ENCODE measurements at regions not wholly inside any gene's neighbourhood (a gene's known extent, or its start where the extent isn't known, plus 50 kb on each side); places are given as distances from the start of the nearest gene placed in this dataset.

- Mint-ChIP-seq H3K9me3 (no peaks in the 10 kb centered on the region), H3K27me3 (ENCODE audit: low read depth) (peaks cover 40% of the 10 kb centered on the region), H3K27ac (ENCODE audit: unreplicated experiment) (no peak overlapping the region), H3K36me3 (ENCODE audit: low read depth) (no peaks in the 10 kb centered on the region), H3K4me3 (no peak overlapping the region), H3K4me1 (peaks cover 7% of the 10 kb centered on the region)
- DNase-seq (ENCODE audit: low read depth, low spot score) = no peak
- no peak for TF ChIP-seq CTCF (conservative IDR thresholded peaks at IDR 0.05)
These were observed 271.7 kb upstream of the ATP10A start for GRCh38 chr15:26134812-26135211.

DNA sequence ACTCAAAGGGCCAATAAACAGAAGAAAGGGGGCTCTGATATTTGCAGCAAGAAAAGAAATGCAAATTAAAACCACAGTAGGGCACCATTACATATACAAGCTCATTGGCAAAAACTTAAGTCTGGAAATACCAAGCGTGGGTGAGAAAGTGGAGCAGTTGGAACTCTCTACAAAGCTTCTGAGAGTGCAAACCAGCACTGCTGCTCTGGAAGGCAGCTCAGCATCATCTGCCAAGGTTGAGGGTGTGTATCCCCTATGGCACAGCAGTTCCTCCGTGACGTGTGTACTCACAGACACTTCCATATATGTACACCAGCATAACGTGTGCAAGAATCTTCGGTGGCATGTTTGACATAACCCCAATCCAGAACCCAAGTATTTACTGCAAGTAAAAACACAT, 271.0 kb upstream of the ATP10A start:
- Mint-ChIP-seq H3K4me1 (peaks cover 7% of the 10 kb centered on the region), H3K27ac (ENCODE audit: unreplicated experiment) (no peak overlapping the region), H3K27me3 (ENCODE audit: low read depth) (peaks cover 38% of the 10 kb centered on the region), H3K4me3 (no peak overlapping the region), H3K36me3 (ENCODE audit: low read depth) (no peaks in the 10 kb centered on the region), H3K9me3 (no peaks in the 10 kb centered on the region)
- DNase-seq (ENCODE audit: low read depth, low spot score) = no peak
- no peak for TF ChIP-seq CTCF (conservative IDR thresholded peaks at IDR 0.05)

GRCh38 chr15:26132811-26133210, 269.7 kb upstream of the ATP10A start:
- no peak for TF ChIP-seq CTCF (conservative IDR thresholded peaks at IDR 0.05)
- Mint-ChIP-seq H3K4me1 (peaks cover 7% of the 10 kb centered on the region), H3K4me3 (no peak overlapping the region), H3K36me3 (ENCODE audit: low read depth) (no peaks in the 10 kb centered on the region), H3K27me3 (ENCODE audit: low read depth) (peaks cover 40% of the 10 kb centered on the region), H3K9me3 (no peaks in the 10 kb centered on the region), H3K27ac (ENCODE audit: unreplicated experiment) (no peak overlapping the region)
- DNase-seq (ENCODE audit: low read depth, low spot score) = no peak

DNA sequence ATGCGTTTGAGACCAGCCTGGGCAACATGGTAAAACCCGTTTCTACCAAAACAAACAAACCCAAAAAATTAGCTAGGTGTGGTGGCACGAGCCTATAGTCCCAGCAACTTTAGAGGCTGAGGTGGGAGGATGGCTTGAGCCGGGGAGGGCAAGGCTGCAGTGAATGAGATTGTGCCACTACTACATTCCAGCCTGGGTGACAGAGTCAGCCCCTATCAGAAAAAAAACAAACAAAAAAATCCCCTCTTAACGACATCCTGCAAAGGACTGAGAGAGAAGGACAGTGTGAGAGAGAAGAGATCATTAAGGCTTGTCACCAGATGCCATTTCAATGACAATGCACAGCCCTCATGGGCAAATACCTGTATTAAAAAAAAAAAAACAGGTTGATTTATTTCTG, 266.7 kb upstream of the ATP10A start:
- H3K4me3 Mint-ChIP-seq = no peak overlapping the region
- H3K9me3 Mint-ChIP-seq = no peaks in the 10 kb centered on the region
- DNase-seq (ENCODE audit: low read depth, low spot score) = no peak
- H3K36me3 Mint-ChIP-seq (ENCODE audit: low read depth) = no peaks in the 10 kb centered on the region
- peaks cover 40% of the 10 kb centered on the region for H3K27me3 Mint-ChIP-seq (ENCODE audit: low read depth)
- H3K4me1 Mint-ChIP-seq = peaks cover 7% of the 10 kb centered on the region
- no peak overlapping the region for H3K27ac Mint-ChIP-seq (ENCODE audit: unreplicated experiment)
- TF ChIP-seq CTCF (conservative IDR thresholded peaks at IDR 0.05) = no peak

DNA sequence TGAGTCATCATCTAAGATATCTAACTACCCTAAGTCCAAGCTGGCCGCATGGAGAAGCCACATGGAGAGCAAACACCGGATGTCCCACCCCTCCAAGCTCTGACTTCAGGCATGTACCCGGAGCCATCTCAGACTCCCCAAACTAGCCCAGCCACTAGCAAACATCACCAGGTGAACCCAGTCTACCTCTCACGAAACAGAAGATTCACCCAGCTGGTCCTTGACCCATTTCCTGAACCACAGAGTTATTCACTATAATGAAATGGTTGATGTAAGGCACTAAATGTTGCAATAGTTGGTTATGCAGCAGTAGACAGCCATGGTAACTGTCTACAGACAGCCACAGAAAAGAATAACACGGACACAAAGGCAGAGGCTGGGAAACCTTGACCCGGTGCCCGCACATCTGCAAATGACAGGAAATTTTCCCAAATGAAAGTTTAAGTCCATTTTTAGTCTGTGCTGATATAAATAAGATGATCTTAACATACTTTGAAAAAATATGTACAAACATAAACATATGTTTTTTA, 265.5 kb upstream of the ATP10A start:
- DNase-seq (ENCODE audit: low read depth, low spot score) = no peak
- Mint-ChIP-seq H3K27ac (ENCODE audit: unreplicated experiment) (no peak overlapping the region), H3K27me3 (ENCODE audit: low read depth) (peaks cover 31% of the 10 kb centered on the region), H3K9me3 (no peaks in the 10 kb centered on the region), H3K36me3 (ENCODE audit: low read depth) (no peaks in the 10 kb centered on the region), H3K4me3 (no peak overlapping the region), H3K4me1 (peaks cover 7% of the 10 kb centered on the region)
- TF ChIP-seq CTCF (conservative IDR thresholded peaks at IDR 0.05) = no peak
